ENCODE measurements at regions not wholly inside any gene's neighbourhood (a gene's known extent, or its start where the extent isn't known, plus 50 kb on each side); places are given as distances from the start of the nearest gene placed in this dataset.

DNA sequence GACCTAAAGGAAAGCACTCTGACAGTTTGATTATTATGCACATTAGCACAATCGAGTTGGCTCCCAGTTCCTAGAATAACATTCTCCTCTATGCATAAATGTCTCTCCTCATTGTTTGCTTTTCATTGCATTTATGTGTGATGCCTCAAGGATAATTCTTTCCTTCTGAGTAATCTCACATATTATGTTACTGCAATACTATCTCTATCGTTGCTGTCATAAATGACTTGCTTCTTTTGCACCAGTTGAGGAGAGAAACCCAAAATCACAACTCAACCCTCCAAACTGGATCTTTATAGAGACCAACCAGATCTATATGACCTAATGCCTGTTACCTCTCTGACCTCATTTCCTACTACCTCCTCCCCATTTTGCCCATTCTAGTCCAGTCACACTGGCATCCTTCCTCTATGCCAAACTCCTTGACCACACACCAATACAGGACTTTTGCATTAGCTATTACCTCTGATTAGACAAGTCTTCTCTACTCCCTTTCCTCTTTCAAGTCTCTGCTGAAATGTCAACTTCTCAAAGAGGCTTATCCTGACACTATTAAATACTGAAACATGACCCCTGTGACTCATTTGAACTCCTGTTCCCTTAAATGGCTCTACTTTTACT lies 1026.0 kb downstream of the TUSC7 start:
- no peaks in the 10 kb centered on the region for H3K36me3 ChIP-seq
- H3K27me3 ChIP-seq, result no peaks in the 10 kb centered on the region
- TF ChIP-seq, protein P1, sequence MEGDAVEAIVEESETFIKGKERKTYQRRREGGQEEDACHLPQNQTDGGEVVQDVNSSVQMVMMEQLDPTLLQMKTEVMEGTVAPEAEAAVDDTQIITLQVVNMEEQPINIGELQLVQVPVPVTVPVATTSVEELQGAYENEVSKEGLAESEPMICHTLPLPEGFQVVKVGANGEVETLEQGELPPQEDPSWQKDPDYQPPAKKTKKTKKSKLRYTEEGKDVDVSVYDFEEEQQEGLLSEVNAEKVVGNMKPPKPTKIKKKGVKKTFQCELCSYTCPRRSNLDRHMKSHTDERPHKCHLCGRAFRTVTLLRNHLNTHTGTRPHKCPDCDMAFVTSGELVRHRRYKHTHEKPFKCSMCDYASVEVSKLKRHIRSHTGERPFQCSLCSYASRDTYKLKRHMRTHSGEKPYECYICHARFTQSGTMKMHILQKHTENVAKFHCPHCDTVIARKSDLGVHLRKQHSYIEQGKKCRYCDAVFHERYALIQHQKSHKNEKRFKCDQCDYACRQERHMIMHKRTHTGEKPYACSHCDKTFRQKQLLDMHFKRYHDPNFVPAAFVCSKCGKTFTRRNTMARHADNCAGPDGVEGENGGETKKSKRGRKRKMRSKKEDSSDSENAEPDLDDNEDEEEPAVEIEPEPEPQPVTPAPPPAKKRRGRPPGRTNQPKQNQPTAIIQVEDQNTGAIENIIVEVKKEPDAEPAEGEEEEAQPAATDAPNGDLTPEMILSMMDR (IDR thresholded peaks at IDR 0.05), result no peak
- intact Hi-C loops (cut with DNase I), result no loop called here
- no peaks in the 10 kb centered on the region for H3K4me1 ChIP-seq
- no peak overlapping the region for H3K27ac ChIP-seq
- no peak for DNase-seq
- H3K4me3 ChIP-seq, result no peak overlapping the region
- H3K9ac ChIP-seq (ENCODE audit: low read depth in 2 of 2, low read length in 2 of 2), result no peak overlapping the region
- no peaks in the 10 kb centered on the region for H3K9me3 ChIP-seq

DNA sequence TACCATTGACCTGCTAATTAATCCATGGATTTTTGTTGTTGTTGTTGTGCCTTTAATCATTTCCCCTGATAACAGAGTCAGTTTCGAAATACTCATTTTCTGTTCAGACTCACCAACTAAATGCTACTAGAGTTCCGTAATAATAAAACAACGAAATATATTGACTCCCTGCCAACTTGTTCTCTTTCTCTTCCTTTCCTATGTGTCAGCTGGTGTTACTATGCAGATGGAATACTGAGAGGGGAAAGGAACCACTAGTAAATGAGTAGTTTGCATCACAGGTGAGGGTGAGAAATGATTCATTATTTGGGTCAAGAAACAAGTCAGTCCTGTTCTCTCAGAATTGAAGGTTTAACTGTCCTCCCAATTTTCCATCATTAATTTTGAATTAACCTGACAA lies 1027.3 kb downstream of the TUSC7 start:
- intact Hi-C loops (cut with DNase I), result no loop called here
- Histone ChIP-seq H3K36me3 (no peaks in the 10 kb centered on the region), H3K27me3 (no peaks in the 10 kb centered on the region), H3K9ac (ENCODE audit: low read depth in 2 of 2, low read length in 2 of 2) (no peak overlapping the region), H3K27ac (no peak overlapping the region), H3K4me1 (no peaks in the 10 kb centered on the region), H3K4me3 (no peak overlapping the region), H3K9me3 (no peaks in the 10 kb centered on the region)
- TF ChIP-seq, protein P1 (IDR thresholded peaks at IDR 0.05), result no peak
- DNase-seq, result no peak

DNA sequence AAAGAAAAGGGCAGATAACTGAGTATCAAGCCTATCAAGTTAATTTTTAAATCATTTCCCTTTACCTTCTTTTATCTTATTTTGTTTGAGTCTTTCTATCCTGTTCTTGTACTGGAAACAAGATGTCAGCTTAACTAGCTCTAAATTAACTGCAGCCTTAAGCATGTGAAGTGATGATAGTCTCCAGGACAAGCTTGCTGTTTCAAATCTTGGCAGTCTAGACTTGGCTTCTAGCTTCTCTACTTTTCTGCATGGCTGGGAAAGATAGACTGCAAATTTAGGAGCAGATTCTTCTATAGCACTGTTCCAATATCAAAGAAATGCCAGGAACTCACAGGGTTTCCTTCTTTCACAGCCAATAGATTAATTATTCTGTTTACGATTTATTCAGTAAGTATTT lies 1034.4 kb downstream of the TUSC7 start:
- no peak for DNase-seq
- intact Hi-C loops (cut with DNase I), result no loop called here
- TF ChIP-seq, protein P1 (IDR thresholded peaks at IDR 0.05), result no peak
- Histone ChIP-seq H3K4me3 (no peak overlapping the region), H3K27ac (no peak overlapping the region), H3K9ac (ENCODE audit: low read depth in 2 of 2, low read length in 2 of 2) (no peak overlapping the region), H3K36me3 (no peaks in the 10 kb centered on the region), H3K27me3 (no peaks in the 10 kb centered on the region), H3K4me1 (no peaks in the 10 kb centered on the region), H3K9me3 (no peaks in the 10 kb centered on the region)

DNA sequence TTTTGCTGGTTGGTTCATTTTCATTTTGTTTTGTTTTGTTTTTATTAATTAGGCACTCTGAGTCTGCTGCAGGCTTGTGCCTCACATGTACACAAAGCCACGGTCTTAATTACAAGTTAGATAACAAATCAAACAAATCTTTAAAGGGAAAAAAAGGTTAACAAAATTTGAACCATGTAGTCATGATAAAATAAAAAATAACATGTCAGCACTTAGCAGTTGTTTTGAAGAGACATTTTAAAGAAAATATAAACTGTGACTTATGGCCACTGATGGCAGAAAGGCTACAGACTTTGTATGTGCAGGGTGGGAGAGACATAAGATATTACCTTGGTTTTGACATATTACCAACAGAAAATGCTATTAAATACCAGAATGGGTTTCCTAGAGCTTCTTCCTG lies 1035.4 kb downstream of the TUSC7 start:
- intact Hi-C loops (cut with DNase I), result no loop called here
- Histone ChIP-seq H3K4me3 (no peak overlapping the region), H3K27me3 (no peaks in the 10 kb centered on the region), H3K36me3 (no peaks in the 10 kb centered on the region), H3K4me1 (no peaks in the 10 kb centered on the region), H3K9me3 (no peaks in the 10 kb centered on the region), H3K9ac (ENCODE audit: low read depth in 2 of 2, low read length in 2 of 2) (no peak overlapping the region), H3K27ac (no peak overlapping the region)
- no peak for DNase-seq
- TF ChIP-seq, protein P1 (IDR thresholded peaks at IDR 0.05), result no peak

DNA sequence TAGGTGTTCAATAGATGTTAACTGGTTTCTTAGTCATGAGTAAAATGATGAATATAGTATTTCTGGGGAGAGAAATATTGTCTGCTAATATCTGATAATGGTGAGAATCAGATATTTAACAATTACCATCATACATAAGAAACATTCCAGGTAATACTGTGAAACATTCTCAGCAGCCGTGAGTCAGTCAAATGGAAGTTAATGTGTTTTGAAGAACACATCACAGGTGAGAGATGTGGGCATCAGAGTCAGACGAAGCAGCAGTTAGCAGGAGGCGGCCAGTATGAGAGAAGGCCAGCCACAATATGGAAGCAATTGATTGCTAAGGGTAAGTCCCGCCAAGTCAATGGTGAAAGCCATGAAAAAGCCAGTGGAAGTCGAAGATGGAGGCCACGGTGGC lies 1035.9 kb downstream of the TUSC7 start:
- H3K9ac ChIP-seq (ENCODE audit: low read depth in 2 of 2, low read length in 2 of 2), result no peak overlapping the region
- intact Hi-C loops (cut with DNase I), result no loop called here
- H3K4me3 ChIP-seq, result no peak overlapping the region
- TF ChIP-seq, protein P1 (IDR thresholded peaks at IDR 0.05), result no peak
- no peaks in the 10 kb centered on the region for H3K27me3 ChIP-seq
- no peak overlapping the region for H3K27ac ChIP-seq
- no peaks in the 10 kb centered on the region for H3K4me1 ChIP-seq
- no peaks in the 10 kb centered on the region for H3K9me3 ChIP-seq
- no peak for DNase-seq
- no peaks in the 10 kb centered on the region for H3K36me3 ChIP-seq

All from colonic mucosa (tissue), 4 donors.